AG04450 (cell line): ENCODE measurements at regions not wholly inside any gene's neighbourhood (a gene's known extent, or its start where the extent isn't known, plus 50 kb on each side); places are given as distances from the start of the nearest gene placed in this dataset.

ENCODE experiments used
- CTCF ChIA-PET: fragments of 300-600, 350-600 bp; formaldehyde crosslinking; extraction: SDS; loops from one replicate; lab custom pipeline; 2022; ENCODE audit warnings: antibody characterized with exemption, inconsistent platforms; lab: Charles Lee
- POLR2A ChIA-PET: fragments of 350-600 bp; formaldehyde crosslinking; extraction: SDS; loops from one replicate; lab custom pipeline; 2021; ENCODE audit warnings: antibody characterized with exemption, inconsistent platforms; lab: Yijun Ruan, JAX
- DNase-seq: peaks from one replicate; pipeline ENCODE4 v3.0.0-alpha.2; 2011; ENCODE audit warnings: low read depth, low spot score
- H3K27ac ChIP-seq: one replicate; pipeline ENCODE4 v1.5.1; 2012; ENCODE audit warnings: low read depth, low read length, control low read depth
- H3K27me3 ChIP-seq: one replicate; pipeline ENCODE4 v1.6.0; 2012; ENCODE audit warnings: low read length; ENCODE audit not compliant: control insufficient read depth, insufficient read depth
- H3K4me3 ChIP-seq: 2 replicates; pipeline ENCODE4 v1.5.1; 2011; ENCODE audit warnings: mild to moderate bottlenecking, low read depth, low read length, control low read depth
- H3K9me3 ChIP-seq: 2 replicates; pipeline ENCODE4 v1.5.1; 2012; ENCODE audit warnings: low read length; ENCODE audit not compliant: control insufficient read depth, insufficient read depth
- CTCF ChIP-seq: IDR thresholded peaks from 2 replicates; pipeline ENCODE4 v1.5.1; 2011; ENCODE audit warnings: low read depth, low read length, control low read depth, inconsistent platforms

GRCh38 chr14:62087191-62087590 is 325.0 kb downstream of the SNAPC1 start:
- POLR2A ChIA-PET, result no interaction called here
- peaks cover 3% of the 10 kb centered on the region for H3K27me3 ChIP-seq
- no peak overlapping the region for H3K27ac ChIP-seq
- CTCF ChIA-PET, result no interaction called here
- H3K9me3 ChIP-seq, result no peaks in the 10 kb centered on the region; the same call in 1 of the 2 replicates
- no peak overlapping the region for H3K4me3 ChIP-seq
- no peak for DNase-seq
- TF ChIP-seq CTCF, result no peak

DNA sequence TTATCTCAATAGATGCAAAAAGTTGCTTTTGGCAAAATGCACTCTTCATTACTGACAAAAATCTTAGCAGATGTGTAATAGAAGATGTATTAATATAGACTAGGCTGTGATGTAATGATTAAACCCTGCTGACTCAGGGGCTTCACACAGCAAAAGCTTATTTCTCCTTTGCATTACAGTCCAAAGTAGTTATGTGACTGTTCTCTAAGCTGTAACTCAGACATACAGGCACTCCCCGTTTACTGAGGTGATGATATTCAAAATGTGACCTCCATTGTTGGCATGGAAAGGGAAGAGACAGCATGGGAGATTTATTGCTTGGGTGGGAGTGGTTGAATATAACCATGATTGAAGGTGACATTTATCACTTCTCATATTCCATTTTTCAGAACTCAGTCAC is 331.5 kb downstream of the SNAPC1 start:
- CTCF ChIA-PET, result no interaction called here
- H3K27ac ChIP-seq, result no peak overlapping the region
- H3K9me3 ChIP-seq, result no peaks in the 10 kb centered on the region
- POLR2A ChIA-PET, result no interaction called here
- H3K27me3 ChIP-seq, result no peaks in the 10 kb centered on the region
- no peak overlapping the region for H3K4me3 ChIP-seq
- DNase-seq, result no peak
- no peak for TF ChIP-seq CTCF

- CTCF ChIA-PET, result interaction anchor here (1.5 kb wide), 1 partner anchor 29 kb away, joined by 3 read pairs; no protein-coding TSS in a partner anchor
- no peak for DNase-seq
- no peaks in the 10 kb centered on the region for H3K9me3 ChIP-seq
- no peaks in the 10 kb centered on the region for H3K27me3 ChIP-seq
- POLR2A ChIA-PET, result no interaction called here
- TF ChIP-seq CTCF, result no peak
- H3K4me3 ChIP-seq, result no peak overlapping the region
- H3K27ac ChIP-seq, result no peak overlapping the region
These were observed 334.9 kb downstream of the SNAPC1 start for GRCh38 chr14:62097072-62097471.

DNA sequence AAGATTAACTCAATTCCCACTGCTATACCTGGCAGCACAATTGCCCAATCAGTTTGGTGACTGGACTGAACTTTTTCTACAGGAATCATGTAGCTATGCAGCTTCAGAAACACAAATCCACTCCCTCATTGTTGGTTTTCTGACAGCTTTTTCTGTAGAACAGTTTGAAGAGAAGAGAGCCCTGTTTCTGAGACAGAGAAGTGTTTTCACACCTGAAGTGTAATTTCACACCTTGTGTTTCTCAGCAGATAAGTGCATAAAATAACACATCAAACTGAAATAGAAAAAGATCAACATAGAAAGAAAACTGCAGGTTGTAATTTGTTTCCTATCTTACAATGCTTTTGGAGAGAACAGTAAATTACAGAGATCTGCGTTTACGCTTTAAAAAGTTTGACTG is 335.6 kb downstream of the SNAPC1 start:
- ChIA-PET POLR2A (no interaction called here), CTCF (interaction anchor here (1.5 kb wide), 1 partner anchor 29 kb away, joined by 3 read pairs; no protein-coding TSS in a partner anchor)
- no peak for DNase-seq
- no peak overlapping the region for H3K4me3 ChIP-seq
- H3K27me3 ChIP-seq, result no peaks in the 10 kb centered on the region
- no peak for TF ChIP-seq CTCF
- H3K9me3 ChIP-seq, result no peaks in the 10 kb centered on the region
- no peak overlapping the region for H3K27ac ChIP-seq

DNA sequence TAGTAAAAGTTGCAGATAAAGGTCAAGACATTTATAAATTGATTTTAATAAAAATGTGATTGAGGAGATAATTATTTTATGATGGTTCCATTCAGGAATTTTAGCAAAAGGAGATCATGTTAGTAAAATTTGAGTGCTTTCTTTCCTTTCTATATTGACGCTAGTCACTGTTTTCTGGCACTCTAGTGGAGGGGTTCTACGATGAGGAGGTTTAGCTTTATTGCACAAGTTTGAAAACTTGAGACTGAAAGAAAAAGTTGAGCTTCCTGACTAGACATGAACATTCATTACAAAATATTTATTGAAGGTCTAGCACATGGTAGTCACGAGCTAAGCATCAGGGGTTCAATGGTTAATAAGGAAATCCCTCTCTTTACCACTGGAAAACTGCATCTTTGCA is 336.1 kb downstream of the SNAPC1 start:
- no peak for DNase-seq
- Histone ChIP-seq H3K9me3 (no peaks in the 10 kb centered on the region), H3K27ac (no peak overlapping the region), H3K27me3 (no peaks in the 10 kb centered on the region), H3K4me3 (no peak overlapping the region)
- no peak for TF ChIP-seq CTCF
- POLR2A ChIA-PET, result no interaction called here
- CTCF ChIA-PET, result interaction anchor here (1.1 to 1.5 kb wide), 2 partner anchors 28 kb away, joined by 3 to 4 read pairs; no protein-coding TSS in a partner anchor
